MM.1S (cell line): ENCODE measurements at regions not wholly inside any gene's neighbourhood (a gene's known extent, or its start where the extent isn't known, plus 50 kb on each side); places are given as distances from the start of the nearest gene placed in this dataset.

Source experiments
- CTCF ChIP-seq: fragments of 300-600 bp; sonication (generic); IDR thresholded peaks from 2 replicates; pipeline ENCODE4 v1.5.1; 2016; ENCODE audit warnings: antibody characterized with exemption, low read length, mixed read lengths
- EZH2 ChIP-seq: fragments of 300-600 bp; sonication (generic); optimal IDR thresholded peaks from 2 replicates; pipeline ENCODE3; 2017; ENCODE audit warnings: low read depth, mild to moderate bottlenecking, antibody characterized with exemption, low read length, mixed read lengths

- TF ChIP-seq CTCF (no peak), EZH2 (no peak)
These were observed 534.7 kb upstream of the KLHL29 start for GRCh38 chr2:22850310-22850709.
